ENCODE measurements at regions not wholly inside any gene's neighbourhood (a gene's known extent, or its start where the extent isn't known, plus 50 kb on each side); places are given as distances from the start of the nearest gene placed in this dataset.

GRCh38 chr1:30250984-30251850 is 472.2 kb downstream of the MATN1 start:
- no peak for DNase-seq (ENCODE audit: low spot score in 2 of 2)
- TF ChIP-seq CTCF (IDR thresholded peaks at IDR 0.05) (no peak), POLR2AphosphoS5 (IDR thresholded peaks at IDR 0.05) (no peak), POLR2A (IDR thresholded peaks at IDR 0.05) (no peak)
- intact Hi-C loops (cut with DNase I; ENCODE audit: low total_unique reads), result no loop called here

GRCh38 chr1:30250338-30250983 is 472.9 kb downstream of the MATN1 start:
- intact Hi-C loops (cut with DNase I; ENCODE audit: low total_unique reads), result no loop called here
- TF ChIP-seq POLR2AphosphoS5 (IDR thresholded peaks at IDR 0.05), result no peak
- TF ChIP-seq POLR2A (IDR thresholded peaks at IDR 0.05), result no peak
- H3K4me3 ChIP-seq, result no peak overlapping the region
- no peaks in the 10 kb centered on the region for H3K4me1 ChIP-seq
- no peaks in the 10 kb centered on the region for H3K36me3 ChIP-seq
- no peaks in the 10 kb centered on the region for H3K9me3 ChIP-seq
- peaks cover 0 to 15% of the 10 kb centered on the region in 2 donors for H3K27me3 ChIP-seq
- no peak overlapping the region for H3K27ac ChIP-seq
- no peak for DNase-seq (ENCODE audit: low spot score in 2 of 2)

More at GRCh38 chr1:30250984-30251850, 472.2 kb downstream of the MATN1 start:
- H3K4me3 ChIP-seq, result no peak overlapping the region
- H3K9me3 ChIP-seq, result no peaks in the 10 kb centered on the region
- H3K27ac ChIP-seq, result no peak overlapping the region
- no peaks in the 10 kb centered on the region for H3K36me3 ChIP-seq
- peaks cover 0 to 16% of the 10 kb centered on the region in 2 donors for H3K27me3 ChIP-seq
- no peaks in the 10 kb centered on the region for H3K4me1 ChIP-seq

- DNase-seq (ENCODE audit: low spot score in 2 of 2), result no peak
- Histone ChIP-seq H3K4me1 (no peaks in the 10 kb centered on the region), H3K27ac (no peak overlapping the region), H3K36me3 (no peaks in the 10 kb centered on the region), H3K9me3 (no peaks in the 10 kb centered on the region), H3K27me3 (peaks cover 0 to 13% of the 10 kb centered on the region in 2 donors), H3K4me3 (no peak overlapping the region)
- TF ChIP-seq CTCF (IDR thresholded peaks at IDR 0.05), result no peak
- no peak for TF ChIP-seq POLR2A (IDR thresholded peaks at IDR 0.05)
- TF ChIP-seq POLR2AphosphoS5 (IDR thresholded peaks at IDR 0.05), result no peak
- intact Hi-C loops (cut with DNase I; ENCODE audit: low total_unique reads), result no loop called here
Observed at GRCh38 chr1:30249446-30250337, 473.7 kb downstream of the MATN1 start.

GRCh38 chr1:30248774-30249173 is 474.6 kb downstream of the MATN1 start:
- Histone ChIP-seq H3K9me3 (no peaks in the 10 kb centered on the region), H3K36me3 (no peaks in the 10 kb centered on the region), H3K4me1 (no peaks in the 10 kb centered on the region), H3K27ac (no peak overlapping the region), H3K4me3 (no peak overlapping the region), H3K27me3 (peaks cover 0 to 5% of the 10 kb centered on the region in 2 donors)
- TF ChIP-seq POLR2AphosphoS5 (IDR thresholded peaks at IDR 0.05) (no peak), CTCF (IDR thresholded peaks at IDR 0.05) (no peak), POLR2A (IDR thresholded peaks at IDR 0.05) (no peak)
- intact Hi-C loops (cut with DNase I; ENCODE audit: low total_unique reads), result no loop called here
- DNase-seq (ENCODE audit: low spot score in 2 of 2), result no peak

- Histone ChIP-seq H3K27ac (no peak overlapping the region), H3K4me3 (no peak overlapping the region), H3K9me3 (no peaks in the 10 kb centered on the region), H3K4me1 (no peaks in the 10 kb centered on the region), H3K27me3 (peaks cover 0 to 3% of the 10 kb centered on the region in 2 donors), H3K36me3 (no peaks in the 10 kb centered on the region)
- no peak for DNase-seq (ENCODE audit: low spot score in 2 of 2)
- TF ChIP-seq POLR2AphosphoS5 (IDR thresholded peaks at IDR 0.05) (no peak), POLR2A (IDR thresholded peaks at IDR 0.05) (no peak), CTCF (IDR thresholded peaks at IDR 0.05) (no peak)
- intact Hi-C loops (cut with DNase I; ENCODE audit: low total_unique reads), result no loop called here
Observed at GRCh38 chr1:30248373-30248772, 475.0 kb downstream of the MATN1 start.
